ENCODE measurements at regions not wholly inside any gene's neighbourhood (a gene's known extent, or its start where the extent isn't known, plus 50 kb on each side); places are given as distances from the start of the nearest gene placed in this dataset.

GRCh38 chr18:70414315-70414900 lies 125.6 kb downstream of the SOCS6 start:
- no peaks in the 10 kb centered on the region for H3K27me3 Mint-ChIP-seq (ENCODE audit: insufficient read depth, unreplicated experiment)
- CTCF ChIA-PET: interaction anchor here (1.3 to 1.6 kb wide), 2 partner anchors 36 to 220 kb away, joined by 3 to 4 read pairs; no protein-coding TSS in a partner anchor
- no TSS peak for BruUV-seq (replicated peaks)

GRCh38 chr18:70413455-70413854 lies 124.6 kb downstream of the SOCS6 start:
- no peak for DNase-seq (ENCODE audit: unreplicated experiment)
- no peaks in the 10 kb centered on the region for H3K27me3 Mint-ChIP-seq (ENCODE audit: insufficient read depth, unreplicated experiment)
- TF ChIP-seq CTCF (IDR thresholded peaks at IDR 0.05; ENCODE audit: unreplicated experiment): no peak
- intact Hi-C loops (cut with micrococcal nuclease): no loop called here
- H3K4me3 Mint-ChIP-seq (ENCODE audit: unreplicated experiment): no peak overlapping the region
- no peaks in the 10 kb centered on the region for H3K36me3 Mint-ChIP-seq (ENCODE audit: insufficient read depth, unreplicated experiment)
- peaks cover 6% of the 10 kb centered on the region for H3K4me1 Mint-ChIP-seq (ENCODE audit: insufficient read depth, unreplicated experiment)
- H3K9me3 Mint-ChIP-seq (ENCODE audit: unreplicated experiment): no peaks in the 10 kb centered on the region
- BruUV-seq (replicated peaks): no TSS peak
- no peak overlapping the region for H3K27ac Mint-ChIP-seq (ENCODE audit: low read depth, unreplicated experiment)
- POLR2A ChIA-PET: interaction anchor here (0.7 kb wide), 1 partner anchor 8 kb away, joined by 3 read pairs; no protein-coding TSS in a partner anchor
- CTCF ChIA-PET: interaction anchor here (0.9 to 1.8 kb wide), 4 partner anchors 20 to 219 kb away, joined by 3 to 7 read pairs (median 4); no protein-coding TSS in a partner anchor

More at GRCh38 chr18:70414315-70414900, 125.6 kb downstream of the SOCS6 start:
- H3K4me3 Mint-ChIP-seq (ENCODE audit: unreplicated experiment): no peak overlapping the region
- H3K36me3 Mint-ChIP-seq (ENCODE audit: insufficient read depth, unreplicated experiment): peaks cover 5% of the 10 kb centered on the region
- no peak overlapping the region for H3K27ac Mint-ChIP-seq (ENCODE audit: low read depth, unreplicated experiment)
- TF ChIP-seq CTCF (IDR thresholded peaks at IDR 0.05; ENCODE audit: unreplicated experiment): no peak
- POLR2A ChIA-PET: interaction anchor here (0.9 to 1.9 kb wide), 2 partner anchors 41 to 44 kb away, joined by 3 to 5 read pairs; no protein-coding TSS in a partner anchor
- no peak for DNase-seq (ENCODE audit: unreplicated experiment)
- intact Hi-C loops (cut with micrococcal nuclease): no loop called here
- H3K9me3 Mint-ChIP-seq (ENCODE audit: unreplicated experiment): no peaks in the 10 kb centered on the region
- peaks cover 16% of the 10 kb centered on the region for H3K4me1 Mint-ChIP-seq (ENCODE audit: insufficient read depth, unreplicated experiment)

- Mint-ChIP-seq H3K9me3 (ENCODE audit: unreplicated experiment) (no peaks in the 10 kb centered on the region), H3K36me3 (ENCODE audit: insufficient read depth, unreplicated experiment) (no peaks in the 10 kb centered on the region), H3K4me1 (ENCODE audit: insufficient read depth, unreplicated experiment) (peaks cover 5% of the 10 kb centered on the region), H3K4me3 (ENCODE audit: unreplicated experiment) (no peak overlapping the region), H3K27me3 (ENCODE audit: insufficient read depth, unreplicated experiment) (no peaks in the 10 kb centered on the region), H3K27ac (ENCODE audit: low read depth, unreplicated experiment) (no peak overlapping the region)
- CTCF ChIA-PET: interaction anchor here (0.6 to 1.8 kb wide), 2 partner anchors 11 to 22 kb away, joined by 3 to 7 read pairs; no protein-coding TSS in a partner anchor
- TF ChIP-seq CTCF (IDR thresholded peaks at IDR 0.05; ENCODE audit: unreplicated experiment): no peak
- DNase-seq (ENCODE audit: unreplicated experiment): no peak
- intact Hi-C loops (cut with micrococcal nuclease): no loop called here
- POLR2A ChIA-PET: no interaction called here
- no TSS peak for BruUV-seq (replicated peaks)
These were observed 123.1 kb downstream of the SOCS6 start for GRCh38 chr18:70411876-70412435.

- ChIA-PET CTCF (interaction anchor here (0.6 kb wide), 1 partner anchor 413 kb away, joined by 3 read pairs; no protein-coding TSS in a partner anchor), POLR2A (no interaction called here)
- no peak overlapping the region for H3K27ac Mint-ChIP-seq (ENCODE audit: low read depth, unreplicated experiment)
- no peak for DNase-seq (ENCODE audit: unreplicated experiment)
- H3K9me3 Mint-ChIP-seq (ENCODE audit: unreplicated experiment): no peaks in the 10 kb centered on the region
- intact Hi-C loops (cut with micrococcal nuclease): no loop called here
- BruUV-seq (replicated peaks): no TSS peak
- no peak overlapping the region for H3K4me3 Mint-ChIP-seq (ENCODE audit: unreplicated experiment)
- H3K4me1 Mint-ChIP-seq (ENCODE audit: insufficient read depth, unreplicated experiment): peaks cover 5% of the 10 kb centered on the region
- no peak for TF ChIP-seq CTCF (IDR thresholded peaks at IDR 0.05; ENCODE audit: unreplicated experiment)
- H3K27me3 Mint-ChIP-seq (ENCODE audit: insufficient read depth, unreplicated experiment): no peaks in the 10 kb centered on the region
- no peaks in the 10 kb centered on the region for H3K36me3 Mint-ChIP-seq (ENCODE audit: insufficient read depth, unreplicated experiment)
These were observed 122.5 kb downstream of the SOCS6 start for GRCh38 chr18:70411307-70411706.

Data from MCF 10A (cell line).